ENCODE measurements at regions not wholly inside any gene's neighbourhood (a gene's known extent, or its start where the extent isn't known, plus 50 kb on each side); places are given as distances from the start of the nearest gene placed in this dataset.

DNA sequence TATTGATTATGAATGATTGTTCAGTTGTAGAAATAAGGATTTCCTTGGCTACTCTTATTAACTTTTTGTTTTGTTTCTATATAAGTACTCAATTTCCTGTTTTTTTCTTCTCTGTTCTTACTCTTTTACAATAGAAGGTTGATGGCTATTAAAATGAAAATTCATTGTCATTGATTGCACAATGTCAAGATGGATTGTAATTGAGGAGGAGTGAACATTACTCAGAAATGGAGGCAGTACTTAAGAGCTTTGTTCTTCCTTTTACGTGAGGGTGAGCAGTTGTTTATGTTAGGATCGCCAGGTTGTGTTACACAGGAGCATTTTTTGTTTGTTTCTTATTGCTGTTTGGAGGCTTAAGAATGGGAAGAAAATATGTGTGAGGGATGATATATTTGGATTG is 2062.4 kb downstream of the ARAP2 start:
- TF ChIP-seq, protein P1, sequence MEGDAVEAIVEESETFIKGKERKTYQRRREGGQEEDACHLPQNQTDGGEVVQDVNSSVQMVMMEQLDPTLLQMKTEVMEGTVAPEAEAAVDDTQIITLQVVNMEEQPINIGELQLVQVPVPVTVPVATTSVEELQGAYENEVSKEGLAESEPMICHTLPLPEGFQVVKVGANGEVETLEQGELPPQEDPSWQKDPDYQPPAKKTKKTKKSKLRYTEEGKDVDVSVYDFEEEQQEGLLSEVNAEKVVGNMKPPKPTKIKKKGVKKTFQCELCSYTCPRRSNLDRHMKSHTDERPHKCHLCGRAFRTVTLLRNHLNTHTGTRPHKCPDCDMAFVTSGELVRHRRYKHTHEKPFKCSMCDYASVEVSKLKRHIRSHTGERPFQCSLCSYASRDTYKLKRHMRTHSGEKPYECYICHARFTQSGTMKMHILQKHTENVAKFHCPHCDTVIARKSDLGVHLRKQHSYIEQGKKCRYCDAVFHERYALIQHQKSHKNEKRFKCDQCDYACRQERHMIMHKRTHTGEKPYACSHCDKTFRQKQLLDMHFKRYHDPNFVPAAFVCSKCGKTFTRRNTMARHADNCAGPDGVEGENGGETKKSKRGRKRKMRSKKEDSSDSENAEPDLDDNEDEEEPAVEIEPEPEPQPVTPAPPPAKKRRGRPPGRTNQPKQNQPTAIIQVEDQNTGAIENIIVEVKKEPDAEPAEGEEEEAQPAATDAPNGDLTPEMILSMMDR (IDR thresholded peaks at IDR 0.05; ENCODE audit: low read depth, low read length, missing control alignments): no peak
- no peak for DNase-seq (ENCODE audit: extremely low read depth, low read depth)
- H3K4me3 ChIP-seq (replicated peaks; ENCODE audit: low read depth, low read length): no peak overlapping the region

GRCh38 chr4:34182306-34182705 is 2062.0 kb downstream of the ARAP2 start:
- H3K4me3 ChIP-seq (replicated peaks; ENCODE audit: low read depth, low read length): no peak overlapping the region
- no peak for DNase-seq (ENCODE audit: extremely low read depth, low read depth)

DNA sequence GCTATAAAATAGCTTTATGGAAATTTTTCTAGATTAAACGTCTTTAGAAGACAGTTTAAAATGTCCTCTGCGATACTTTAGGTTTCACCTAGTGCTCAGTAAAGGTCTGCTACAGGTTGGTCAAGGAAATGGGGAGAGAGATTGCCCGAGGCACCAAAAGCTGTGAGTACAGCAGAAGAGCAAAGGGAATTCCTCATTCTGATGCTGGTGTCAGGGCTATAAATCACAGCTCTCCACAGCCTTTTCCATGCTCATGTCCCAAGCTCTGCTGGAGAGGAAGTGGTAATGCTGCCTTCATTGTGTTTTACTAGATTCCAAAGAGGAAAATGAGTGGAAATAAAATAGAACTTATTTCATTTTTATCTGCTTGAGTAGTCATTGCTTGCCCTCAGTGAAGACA is 2060.4 kb downstream of the ARAP2 start:
- TF ChIP-seq, protein P1 (IDR thresholded peaks at IDR 0.05; ENCODE audit: low read depth, low read length, missing control alignments): no peak
- H3K4me3 ChIP-seq (replicated peaks; ENCODE audit: low read depth, low read length): no peak overlapping the region
- no peak for DNase-seq (ENCODE audit: extremely low read depth, low read depth)

More at GRCh38 chr4:34182306-34182705, 2062.0 kb downstream of the ARAP2 start:
- TF ChIP-seq, protein P1 (IDR thresholded peaks at IDR 0.05; ENCODE audit: low read depth, low read length, missing control alignments): no peak

DNA sequence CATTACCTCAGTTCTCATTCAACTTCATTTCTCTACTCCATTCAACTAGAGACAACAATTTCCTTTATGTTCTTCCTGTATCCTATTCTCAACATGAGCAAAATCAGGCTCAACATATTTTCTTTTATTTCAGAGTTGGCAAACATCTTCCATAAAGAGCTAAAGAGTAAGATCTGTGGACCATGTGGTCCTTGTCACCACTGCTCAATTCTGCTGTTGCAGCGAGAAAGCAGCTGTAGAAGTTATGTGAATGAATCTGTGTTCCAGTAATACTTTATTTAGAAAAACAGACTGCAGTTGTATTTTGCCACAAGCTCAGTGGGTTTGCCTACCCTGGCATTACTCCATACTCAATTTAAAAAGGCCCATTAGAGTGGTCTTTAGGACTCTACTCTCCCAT is 2057.3 kb downstream of the ARAP2 start:
- no peak for DNase-seq (ENCODE audit: extremely low read depth, low read depth)
- TF ChIP-seq, protein P1 (IDR thresholded peaks at IDR 0.05; ENCODE audit: low read depth, low read length, missing control alignments): no peak
- H3K4me3 ChIP-seq (replicated peaks; ENCODE audit: low read depth, low read length): no peak overlapping the region

DNA sequence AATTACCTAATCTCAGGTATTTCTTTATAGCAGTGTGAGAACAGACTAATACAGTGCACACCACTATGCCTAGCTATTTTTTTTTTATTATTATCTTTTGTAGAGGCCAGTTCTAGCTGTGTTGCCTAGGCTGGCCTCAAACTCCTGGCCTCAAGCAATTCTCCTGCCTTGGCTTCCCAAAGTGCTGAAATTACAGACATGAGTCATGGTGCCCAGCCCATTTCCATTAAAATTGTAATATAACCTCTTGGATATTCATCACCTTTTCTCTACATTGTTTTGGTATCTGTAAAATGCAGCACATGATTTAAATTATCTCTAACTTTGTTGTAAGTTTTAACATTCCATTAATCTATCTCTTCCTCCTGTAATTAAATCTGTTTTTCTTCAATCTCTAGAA is 2052.9 kb downstream of the ARAP2 start:
- H3K4me3 ChIP-seq (replicated peaks; ENCODE audit: low read depth, low read length): no peak overlapping the region
- TF ChIP-seq, protein P1 (IDR thresholded peaks at IDR 0.05; ENCODE audit: low read depth, low read length, missing control alignments): no peak
- DNase-seq (ENCODE audit: extremely low read depth, low read depth): no peak

DNA sequence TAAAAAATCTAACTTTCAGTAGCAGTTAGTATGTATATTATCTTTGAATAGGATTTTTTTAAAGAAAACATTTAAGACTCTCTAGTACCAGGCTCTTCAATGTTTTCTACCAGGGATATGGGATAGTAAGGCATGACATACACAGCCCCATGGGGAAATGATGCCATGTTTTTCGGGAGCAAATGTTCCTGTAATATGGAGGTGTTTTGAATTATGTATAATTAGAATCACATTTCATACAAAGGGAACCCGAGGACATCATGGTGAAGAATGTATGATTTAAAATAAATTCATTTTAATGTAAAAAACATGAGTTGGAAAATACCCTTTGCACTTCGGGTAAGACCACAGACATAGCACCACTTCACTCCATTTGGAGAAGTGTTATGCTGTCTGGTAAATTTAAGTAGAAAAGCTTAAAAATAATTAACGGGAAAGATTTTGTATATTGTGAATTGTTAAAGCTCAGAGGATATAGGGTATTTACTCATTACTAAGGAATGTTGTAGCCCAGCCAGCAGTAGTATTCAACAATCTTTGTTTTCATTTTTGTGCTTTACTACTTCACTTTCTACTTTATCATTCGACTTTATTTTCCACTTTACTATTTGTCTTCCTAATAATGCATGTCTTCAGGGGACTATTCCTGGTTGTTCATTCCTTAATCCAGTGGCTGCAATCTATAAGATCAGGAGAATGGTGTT is 2050.7 kb downstream of the ARAP2 start:
- TF ChIP-seq, protein P1 (IDR thresholded peaks at IDR 0.05; ENCODE audit: low read depth, low read length, missing control alignments): no peak
- no peak for DNase-seq (ENCODE audit: extremely low read depth, low read depth)
- H3K4me3 ChIP-seq (replicated peaks; ENCODE audit: low read depth, low read length): no peak overlapping the region

DNA sequence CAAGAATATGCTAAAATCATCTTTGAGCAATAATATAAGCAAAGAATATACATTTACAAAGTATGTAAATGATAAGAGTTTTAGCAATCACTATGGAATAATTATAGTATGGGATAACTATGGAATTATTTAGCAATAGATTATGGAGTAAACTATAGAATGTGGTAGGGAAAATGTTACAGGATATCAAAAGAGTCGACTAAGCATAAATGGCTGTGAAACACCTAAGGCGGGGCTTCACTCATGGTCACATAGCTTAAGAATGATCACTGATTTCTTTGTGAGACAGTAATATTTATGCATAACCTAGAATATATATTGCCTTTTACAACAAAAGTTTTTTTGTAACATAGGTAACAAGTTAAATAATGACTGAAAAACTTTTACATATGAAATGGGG is 2049.7 kb downstream of the ARAP2 start:
- DNase-seq (ENCODE audit: extremely low read depth, low read depth): no peak
- TF ChIP-seq, protein P1 (IDR thresholded peaks at IDR 0.05; ENCODE audit: low read depth, low read length, missing control alignments): no peak
- no peak overlapping the region for H3K4me3 ChIP-seq (replicated peaks; ENCODE audit: low read depth, low read length)

Data from HFF-Myc (cell line).